Muscle layer of duodenum (tissue), 2 donors: ENCODE measurements at regions not wholly inside any gene's neighbourhood (a gene's known extent, or its start where the extent isn't known, plus 50 kb on each side); places are given as distances from the start of the nearest gene placed in this dataset.
"Not testable (repeated sequence)": the region's sequence is repeated elsewhere in the genome, so short reads cannot be mapped to it uniquely, and the experiment has no call there.

Experiments
- H3K27ac ChIP-seq: one replicate; pipeline ENCODE4 v1.7.0; 2013; ENCODE audit warnings: mild to moderate bottlenecking, low read length
- H3K27me3 ChIP-seq: one replicate; pipeline ENCODE4 v1.7.0; 2013; ENCODE audit warnings: low read depth, mild to moderate bottlenecking, control low read depth, low read length
- H3K36me3 ChIP-seq, 2 donors: one replicate each; pipeline ENCODE4 v1.7.0; 2013; ENCODE audit warnings: low read length in 2 of 2, control low read depth in 1 of 2, mild to moderate bottlenecking in 1 of 2; ENCODE audit not compliant: insufficient read depth in 2 of 2, control insufficient read depth in 1 of 2
- H3K4me1 ChIP-seq, 2 donors: one replicate each; pipeline ENCODE4 v1.7.0; 2013; ENCODE audit warnings: low read length in 2 of 2, mild to moderate bottlenecking in 2 of 2, control low read depth in 1 of 2, moderate library complexity in 1 of 2; ENCODE audit not compliant: insufficient read depth in 2 of 2, control insufficient read depth in 1 of 2
- H3K4me3 ChIP-seq, 2 donors: one replicate each; pipeline ENCODE4 v1.7.0; 2013; ENCODE audit warnings: low read length in 2 of 2, low read depth in 1 of 2, mild to moderate bottlenecking in 1 of 2
- H3K9me3 ChIP-seq, 2 donors: one replicate each; pipeline ENCODE4 v1.7.0; 2013; ENCODE audit warnings: low read length in 2 of 2, control low read depth in 1 of 2, mild to moderate bottlenecking in 1 of 2; ENCODE audit not compliant: control insufficient read depth in 1 of 2
- donor health status: healthy.

GRCh38 chr2:156778916-156779315, 342.7 kb downstream of the GPD2 start:
- H3K36me3 ChIP-seq: no peaks in the 10 kb centered on the region
- no peaks in the 10 kb centered on the region for H3K9me3 ChIP-seq
- H3K4me1 ChIP-seq: no peaks in the 10 kb centered on the region
- no peak overlapping the region for H3K4me3 ChIP-seq
- H3K27ac ChIP-seq: no peak overlapping the region
- no peaks in the 10 kb centered on the region for H3K27me3 ChIP-seq

GRCh38 chr2:156779416-156780120, 343.4 kb downstream of the GPD2 start:
- Histone ChIP-seq H3K36me3 (no peaks in the 10 kb centered on the region), H3K4me3 (no peak overlapping the region), H3K27me3 (no peaks in the 10 kb centered on the region), H3K4me1 (no peaks in the 10 kb centered on the region), H3K9me3 (no peaks in the 10 kb centered on the region), H3K27ac (no peak overlapping the region)

DNA sequence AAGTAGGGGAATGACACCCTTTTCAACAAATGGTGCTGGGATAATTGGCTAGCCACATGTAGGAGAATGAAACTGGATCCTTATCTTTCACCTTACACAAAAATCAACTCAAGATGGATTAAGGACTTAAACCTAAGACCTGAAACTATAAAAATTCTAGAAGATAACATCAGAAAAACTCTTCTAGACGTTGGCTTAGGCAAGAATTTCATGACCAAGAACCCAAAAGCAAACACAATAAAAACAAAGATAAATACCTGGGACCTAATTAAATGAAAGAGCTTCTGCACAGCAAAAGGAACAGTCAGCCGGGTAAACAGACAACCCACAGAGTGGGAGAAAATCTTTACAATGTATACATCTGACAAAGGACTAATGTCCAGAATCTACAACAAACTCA, 345.5 kb downstream of the GPD2 start:
- not testable (repeated sequence) for H3K4me1 ChIP-seq, H3K27ac ChIP-seq, H3K4me3 ChIP-seq, H3K27me3 ChIP-seq, H3K9me3 ChIP-seq, H3K36me3 ChIP-seq

DNA sequence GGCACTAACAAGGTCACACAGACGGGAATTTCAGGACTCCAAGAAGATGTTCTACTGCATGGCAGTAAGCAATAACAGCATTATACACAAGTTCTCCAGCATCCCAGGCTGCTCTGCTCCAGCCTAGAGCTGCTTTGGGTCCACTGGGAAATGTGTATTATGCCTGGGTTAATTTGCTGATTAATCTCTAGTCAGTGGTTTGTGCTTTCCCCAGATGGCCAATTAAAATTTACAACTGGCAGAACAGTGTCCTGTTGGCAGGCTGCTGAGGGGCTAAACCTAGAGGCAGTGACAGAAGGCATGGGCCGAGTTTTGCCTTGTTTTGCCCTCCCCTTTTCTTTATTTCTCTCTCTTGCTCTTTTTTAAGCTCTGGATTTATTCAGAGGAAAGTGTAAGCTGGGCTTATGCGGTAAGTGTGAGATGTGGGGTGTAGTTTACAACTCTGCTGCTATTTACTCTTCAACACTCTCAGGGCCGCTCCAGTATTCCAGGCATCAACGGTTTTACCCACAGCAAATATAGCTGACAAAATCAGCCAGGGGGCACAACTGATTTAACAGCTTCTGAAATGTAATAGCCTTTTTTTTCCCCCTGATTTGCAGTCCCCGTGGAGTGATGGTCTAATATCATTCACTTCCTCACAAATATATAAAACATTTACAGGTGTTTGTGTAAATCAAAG, 348.0 kb downstream of the GPD2 start:
- Histone ChIP-seq H3K4me3 (no peak overlapping the region), H3K27me3 (no peaks in the 10 kb centered on the region), H3K4me1 (no peaks in the 10 kb centered on the region), H3K9me3 (no peaks in the 10 kb centered on the region), H3K27ac (no peak overlapping the region), H3K36me3 (no peaks in the 10 kb centered on the region)

- Histone ChIP-seq H3K4me1 (no peaks in the 10 kb centered on the region), H3K36me3 (no peaks in the 10 kb centered on the region), H3K4me3 (no peak overlapping the region), H3K27me3 (no peaks in the 10 kb centered on the region), H3K27ac (no peak overlapping the region), H3K9me3 (no peaks in the 10 kb centered on the region)
Measured at GRCh38 chr2:156787517-156787916, 351.3 kb downstream of the GPD2 start.

DNA sequence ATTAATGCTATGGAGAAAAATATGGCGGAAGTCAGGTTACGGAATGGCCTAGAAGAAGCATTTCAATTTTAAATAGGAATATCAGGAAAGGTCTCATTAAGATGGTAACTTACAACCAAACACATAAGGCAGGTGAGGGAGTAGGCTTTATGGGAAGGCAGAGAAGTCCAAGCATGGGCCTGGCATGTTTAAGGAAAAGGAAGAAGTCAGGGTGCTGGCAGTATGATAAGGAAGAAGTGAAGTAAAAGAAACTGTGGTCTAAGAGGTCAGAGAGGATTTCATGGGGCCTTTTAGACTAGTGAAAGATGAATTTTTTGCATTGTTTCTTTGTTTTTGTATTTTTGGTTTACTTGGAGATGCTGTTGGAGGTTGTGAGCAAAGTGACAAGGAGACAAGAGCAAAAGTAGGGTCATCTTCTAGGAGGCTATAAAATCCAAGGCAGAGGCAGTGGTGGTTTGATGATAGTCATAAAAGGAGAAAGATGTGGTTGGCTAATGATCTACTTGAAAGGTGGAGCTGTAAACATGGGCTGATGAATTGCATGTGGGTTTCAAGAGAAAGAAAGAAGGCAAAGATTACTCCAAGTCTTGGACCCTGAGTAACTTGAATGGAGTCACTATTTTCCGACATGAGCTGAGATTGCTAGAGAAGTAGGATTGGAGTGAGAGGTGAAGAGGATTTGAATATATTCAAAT, 354.3 kb downstream of the GPD2 start:
- Histone ChIP-seq H3K27ac (no peak overlapping the region), H3K9me3 (no peaks in the 10 kb centered on the region), H3K4me1 (no peaks in the 10 kb centered on the region), H3K36me3 (no peaks in the 10 kb centered on the region), H3K4me3 (no peak overlapping the region), H3K27me3 (no peaks in the 10 kb centered on the region)

- no peaks in the 10 kb centered on the region for H3K36me3 ChIP-seq
- H3K27ac ChIP-seq: no peak overlapping the region
- H3K4me1 ChIP-seq: no peaks in the 10 kb centered on the region
- H3K9me3 ChIP-seq: no peaks in the 10 kb centered on the region
- H3K27me3 ChIP-seq: no peaks in the 10 kb centered on the region
- no peak overlapping the region for H3K4me3 ChIP-seq
Measured at GRCh38 chr2:156792242-156792840, 356.2 kb downstream of the GPD2 start.

DNA sequence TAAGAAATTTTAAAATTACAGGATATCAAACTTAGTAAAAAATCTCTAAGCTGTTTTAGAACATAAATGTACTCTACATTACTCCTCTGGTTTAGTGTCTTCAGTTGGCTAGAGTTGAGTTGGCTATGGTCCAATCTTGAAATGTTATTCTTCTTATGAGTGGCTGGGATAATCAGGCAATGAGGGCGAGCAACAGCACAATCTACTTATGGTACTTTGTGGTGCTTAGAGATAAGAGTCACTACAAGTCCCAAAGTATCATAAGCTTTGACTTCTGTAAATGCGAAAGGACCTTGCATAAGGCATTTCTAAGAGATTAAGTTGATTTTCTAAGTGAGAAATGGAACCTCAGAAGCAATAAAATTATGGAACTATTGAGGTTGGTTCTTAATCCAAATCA, 361.7 kb downstream of the GPD2 start:
- H3K9me3 ChIP-seq: no peaks in the 10 kb centered on the region

GRCh38 chr2:156800065-156800653, 364.0 kb downstream of the GPD2 start:
- no peaks in the 10 kb centered on the region for H3K36me3 ChIP-seq
- no peaks in the 10 kb centered on the region for H3K4me1 ChIP-seq
- H3K27ac ChIP-seq: no peak overlapping the region
- no peaks in the 10 kb centered on the region for H3K9me3 ChIP-seq
- H3K27me3 ChIP-seq: no peaks in the 10 kb centered on the region
- no peak overlapping the region for H3K4me3 ChIP-seq

More for the DNA sequence above, 361.7 kb downstream of the GPD2 start:
- no peaks in the 10 kb centered on the region for H3K36me3 ChIP-seq
- no peaks in the 10 kb centered on the region for H3K27me3 ChIP-seq
- H3K4me1 ChIP-seq: no peaks in the 10 kb centered on the region
- no peak overlapping the region for H3K4me3 ChIP-seq
- H3K27ac ChIP-seq: no peak overlapping the region

GRCh38 chr2:156800781-156801361, 364.7 kb downstream of the GPD2 start:
- H3K27me3 ChIP-seq: no peaks in the 10 kb centered on the region
- no peaks in the 10 kb centered on the region for H3K36me3 ChIP-seq
- no peak overlapping the region for H3K27ac ChIP-seq
- no peaks in the 10 kb centered on the region for H3K9me3 ChIP-seq
- H3K4me3 ChIP-seq: no peak overlapping the region
- no peaks in the 10 kb centered on the region for H3K4me1 ChIP-seq

- Histone ChIP-seq H3K27me3 (no peaks in the 10 kb centered on the region), H3K4me3 (peak overlapping the region in 1 of 2 donors; percentile 5), H3K36me3 (no peaks in the 10 kb centered on the region), H3K9me3 (no peaks in the 10 kb centered on the region), H3K4me1 (no peaks in the 10 kb centered on the region), H3K27ac (no peak overlapping the region)
Measured at GRCh38 chr2:156803243-156803642, 367.1 kb downstream of the GPD2 start.
